ENCODE measurements at regions not wholly inside any gene's neighbourhood (a gene's known extent, or its start where the extent isn't known, plus 50 kb on each side); places are given as distances from the start of the nearest gene placed in this dataset.

DNA sequence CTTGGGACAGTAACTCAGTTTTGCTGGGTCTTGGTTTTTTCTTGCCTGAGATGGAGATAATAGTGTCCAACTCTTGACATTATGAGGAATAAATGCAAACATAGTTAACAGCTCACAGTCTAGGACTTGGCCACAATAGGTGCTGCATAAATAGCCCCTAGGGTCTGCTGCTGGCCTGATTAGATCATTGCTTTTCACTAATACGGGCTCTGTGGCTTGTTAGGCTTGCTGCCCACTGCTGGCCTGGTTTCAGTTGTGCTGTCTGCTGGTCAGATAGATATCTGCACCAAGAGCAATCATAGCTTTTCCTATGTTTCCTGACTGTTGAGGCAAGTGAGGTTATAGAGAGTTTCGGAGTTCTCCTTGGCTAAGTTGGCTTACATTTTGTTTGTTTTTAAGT lies 246.1 kb downstream of the DNAJB9 start:
- no peak overlapping the region for H3K27ac ChIP-seq
- TF ChIP-seq, protein P1, sequence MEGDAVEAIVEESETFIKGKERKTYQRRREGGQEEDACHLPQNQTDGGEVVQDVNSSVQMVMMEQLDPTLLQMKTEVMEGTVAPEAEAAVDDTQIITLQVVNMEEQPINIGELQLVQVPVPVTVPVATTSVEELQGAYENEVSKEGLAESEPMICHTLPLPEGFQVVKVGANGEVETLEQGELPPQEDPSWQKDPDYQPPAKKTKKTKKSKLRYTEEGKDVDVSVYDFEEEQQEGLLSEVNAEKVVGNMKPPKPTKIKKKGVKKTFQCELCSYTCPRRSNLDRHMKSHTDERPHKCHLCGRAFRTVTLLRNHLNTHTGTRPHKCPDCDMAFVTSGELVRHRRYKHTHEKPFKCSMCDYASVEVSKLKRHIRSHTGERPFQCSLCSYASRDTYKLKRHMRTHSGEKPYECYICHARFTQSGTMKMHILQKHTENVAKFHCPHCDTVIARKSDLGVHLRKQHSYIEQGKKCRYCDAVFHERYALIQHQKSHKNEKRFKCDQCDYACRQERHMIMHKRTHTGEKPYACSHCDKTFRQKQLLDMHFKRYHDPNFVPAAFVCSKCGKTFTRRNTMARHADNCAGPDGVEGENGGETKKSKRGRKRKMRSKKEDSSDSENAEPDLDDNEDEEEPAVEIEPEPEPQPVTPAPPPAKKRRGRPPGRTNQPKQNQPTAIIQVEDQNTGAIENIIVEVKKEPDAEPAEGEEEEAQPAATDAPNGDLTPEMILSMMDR (conservative IDR thresholded peaks at IDR 0.05), result 0 out of 2 replicates have a peak, but pooled peaks have one; percentile 9

DNA sequence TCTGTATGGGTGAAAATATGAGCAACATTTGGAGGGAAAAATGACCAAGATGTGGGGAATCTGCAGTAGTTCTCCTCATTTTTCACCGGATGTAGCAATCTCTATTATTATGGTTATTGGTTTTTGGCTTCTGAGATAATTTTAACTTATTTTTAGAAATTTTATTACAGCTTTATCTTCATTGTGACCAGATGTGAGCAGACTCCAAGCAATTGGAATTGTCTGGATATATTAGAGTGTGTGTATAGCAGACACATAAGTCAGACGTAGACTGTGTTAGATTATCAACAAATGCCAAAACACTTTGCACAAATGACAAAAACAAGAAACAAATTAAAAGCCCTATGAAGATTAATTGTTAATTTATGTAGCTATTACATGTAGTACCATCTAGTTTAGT lies 249.1 kb downstream of the DNAJB9 start:
- TF ChIP-seq, protein P1 (conservative IDR thresholded peaks at IDR 0.05), result no peak
- no peak overlapping the region for H3K27ac ChIP-seq

DNA sequence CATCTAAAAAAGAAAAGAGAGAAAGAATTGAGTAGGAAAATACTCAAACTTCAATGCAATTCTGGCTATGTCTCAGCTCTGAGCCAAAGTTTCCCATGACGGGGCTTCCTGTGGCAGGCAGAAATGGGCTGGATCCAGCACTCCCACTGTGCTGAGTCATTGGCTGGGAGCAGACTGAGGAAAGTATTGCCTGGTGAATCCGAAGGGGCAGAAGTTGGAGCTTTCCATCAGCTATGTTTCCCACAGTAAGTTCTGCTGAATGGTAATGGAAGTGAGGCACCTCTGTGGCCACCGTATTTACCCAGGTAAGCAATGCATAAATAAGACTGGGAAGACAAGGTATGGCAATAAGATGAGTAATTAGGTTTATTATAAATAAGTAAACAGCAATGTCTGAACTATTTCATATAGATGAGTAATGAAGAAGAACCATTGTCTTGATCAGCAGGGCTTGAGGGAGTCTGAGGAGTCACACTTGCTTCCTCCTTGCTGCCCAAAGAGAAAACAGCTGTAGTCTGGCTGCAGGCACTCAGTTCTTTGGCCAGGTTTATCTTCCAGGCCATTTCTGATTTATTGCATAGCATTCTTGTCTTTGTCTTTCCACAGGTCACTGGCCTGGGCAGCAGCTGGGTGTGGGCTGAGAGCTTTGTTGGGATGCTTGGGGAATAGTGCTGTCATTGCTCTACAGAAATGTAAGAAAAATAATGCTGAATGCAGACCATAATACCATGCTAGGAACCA lies 255.3 kb downstream of the DNAJB9 start:
- TF ChIP-seq, protein P1 (conservative IDR thresholded peaks at IDR 0.05), result no peak
- H3K27ac ChIP-seq, result no peak overlapping the region

DNA sequence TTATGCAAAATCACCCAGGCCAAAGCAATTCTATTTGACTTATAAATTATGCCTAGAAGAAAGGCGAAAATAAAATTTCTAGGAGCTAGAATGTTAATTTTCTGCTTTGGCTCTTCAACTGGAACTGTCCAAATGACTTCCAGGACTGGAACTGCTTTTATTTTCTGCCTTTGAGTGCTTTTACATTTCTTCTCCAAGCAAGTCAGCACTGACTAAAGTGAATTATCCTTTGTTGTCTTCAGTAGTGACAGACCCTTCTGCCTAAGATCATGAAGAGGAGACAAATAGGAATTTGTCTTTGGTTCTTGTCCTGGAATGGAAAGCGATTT lies 255.9 kb downstream of the DNAJB9 start:
- no peak overlapping the region for H3K27ac ChIP-seq

DNA sequence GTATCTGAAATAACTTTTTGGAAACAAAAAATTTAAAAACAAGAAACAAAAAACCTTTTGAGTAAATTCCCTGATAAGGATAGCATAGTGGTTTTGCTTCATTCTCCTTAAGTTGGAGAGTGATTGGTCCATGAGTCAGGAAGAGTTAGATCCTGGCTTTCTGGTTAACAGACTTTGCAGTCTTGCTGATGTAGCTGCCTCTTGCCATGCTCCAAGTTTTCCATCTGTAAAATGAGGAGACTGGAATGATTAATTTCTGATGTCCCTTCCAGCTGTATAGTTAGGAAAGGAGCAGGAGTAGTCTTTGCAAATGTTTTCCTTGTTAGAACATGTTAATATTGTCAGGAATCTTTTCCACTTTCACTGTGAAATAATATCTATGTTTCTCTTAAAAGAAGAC lies 266.6 kb downstream of the DNAJB9 start:
- TF ChIP-seq, protein P1 (conservative IDR thresholded peaks at IDR 0.05), result no peak
- no peak overlapping the region for H3K27ac ChIP-seq

More for the DNA sequence above, 255.9 kb downstream of the DNAJB9 start:
- TF ChIP-seq, protein P1 (conservative IDR thresholded peaks at IDR 0.05), result no peak

DNA sequence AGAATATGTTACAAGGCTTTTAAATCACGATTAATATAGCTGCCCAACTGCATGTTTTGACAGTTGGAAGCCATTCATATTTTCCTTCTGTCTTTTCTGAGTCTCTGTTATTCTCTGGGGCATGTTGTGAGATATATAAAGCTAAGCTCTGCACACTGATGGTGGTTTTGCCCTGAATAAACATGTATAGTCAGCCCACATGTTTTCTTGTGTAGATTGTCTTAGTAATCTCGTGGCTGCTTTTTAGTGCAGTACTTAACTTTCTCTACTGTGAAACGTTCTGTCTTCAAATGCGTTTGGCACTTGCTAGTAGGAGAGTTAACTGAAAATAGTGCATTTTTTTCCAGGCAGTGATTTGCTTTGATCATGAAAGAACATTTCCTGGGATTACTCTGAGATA lies 268.5 kb downstream of the DNAJB9 start:
- TF ChIP-seq, protein P1 (conservative IDR thresholded peaks at IDR 0.05), result no peak
- H3K27ac ChIP-seq, result no peak overlapping the region

DNA sequence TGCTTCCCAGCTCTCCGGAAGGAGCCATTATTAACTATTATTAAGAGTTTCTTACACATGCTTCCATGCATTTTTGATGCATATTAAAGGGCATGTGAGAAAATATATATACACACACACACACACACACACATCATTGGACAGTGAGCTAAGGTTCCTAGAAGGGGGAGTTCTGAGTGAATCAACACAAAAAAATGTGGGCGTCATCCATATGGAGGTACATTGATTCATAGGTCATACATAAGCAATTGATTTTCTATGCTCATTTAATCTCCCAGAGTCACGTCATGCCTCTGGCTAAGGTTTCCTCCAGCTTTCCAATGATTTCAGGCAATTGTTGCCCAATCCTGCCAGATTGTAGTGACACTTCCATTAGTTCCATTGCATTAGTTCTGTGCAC lies 269.4 kb downstream of the DNAJB9 start:
- no peak overlapping the region for H3K27ac ChIP-seq
- TF ChIP-seq, protein P1 (conservative IDR thresholded peaks at IDR 0.05), result no peak

Data from VCaP (cell line).